Heart right ventricle (tissue), 16 donors: ENCODE measurements at regions not wholly inside any gene's neighbourhood (a gene's known extent, or its start where the extent isn't known, plus 50 kb on each side); places are given as distances from the start of the nearest gene placed in this dataset.

Experiments used
- ATAC-seq, 8 donors: fragments of 200-7000 bp; cut with Tn5 transposase; one replicate each; pipeline ENCODE4 v1.9.1; 2020; ENCODE audit warnings: mild to moderate bottlenecking in 8 of 8, moderate library complexity in 8 of 8, moderate number of reproducible peaks in 1 of 8
- DNase-seq, 2 donors: peaks; one replicate each; pipeline ENCODE4 v3.0.0-alpha.2; 2020
- H3K27ac ChIP-seq, 10 donors: fragments of 200-600 bp; sonication (generic) in 2 of 10; one replicate each; pipeline versions ENCODE4 v1.5.0 to v1.8.0; 2020 to 2022; ENCODE audit warnings: mild to moderate bottlenecking in 3 of 10
- H3K27me3 ChIP-seq, 7 donors: fragments of 200-600 bp; one replicate each; pipeline ENCODE4 v1.8.0; 2021 to 2022; ENCODE audit warnings: mild to moderate bottlenecking in 2 of 7
- H3K36me3 ChIP-seq, 9 donors: fragments of 200-600 bp; sonication (generic) in 1 of 9; one replicate each; pipeline versions ENCODE4 v1.5.0 to v1.8.0; 2020 to 2022; ENCODE audit warnings: mild to moderate bottlenecking in 2 of 9
- H3K4me1 ChIP-seq, 9 donors: fragments of 200-600 bp; sonication (generic) in 1 of 9; one replicate each; pipeline versions ENCODE4 v1.5.0 to v1.8.0; 2020 to 2022; ENCODE audit warnings: mild to moderate bottlenecking in 4 of 9
- H3K4me3 ChIP-seq, 10 donors: fragments of 200-600 bp; sonication (generic) in 2 of 10; one replicate each; pipeline versions ENCODE4 v1.5.0 to v1.8.0; 2020 to 2022; ENCODE audit warnings: mild to moderate bottlenecking in 7 of 10, moderate library complexity in 2 of 10
- H3K9me3 ChIP-seq, 11 donors: fragments of 200-600 bp in 10 of 11; sonication (generic) in 2 of 11; one replicate each; pipeline versions ENCODE4 v1.5.0 to v1.8.0; 2013 to 2022; ENCODE audit warnings: mild to moderate bottlenecking in 2 of 11, control low read depth in 1 of 11, moderate library complexity in 1 of 11
- WGBS, 2 donors: extraction: QIAGEN DNeasy Blood & Tissue Kit; methylation state at CpG; one replicate each; pipeline ENCODE4 v1.1.7; 2013; ENCODE audit warnings: inconsistent platforms in 1 of 2; 5-methylcytosine and 5-hydroxymethylcytosine counted together
- intact Hi-C, 10 donors: fragments of 100-400 bp; cut with DNase I; formaldehyde crosslinking; loops; one replicate each; pipeline versions ENCODE4 v1.11.1 to v1.14.2; 2022
- TF ChIP-seq, protein P1 (sequence below), 9 donors: fragments of 200-600 bp; sonication (generic) in 2 of 9; IDR thresholded peaks; one replicate each; pipeline versions ENCODE4 v1.5.0 to v1.8.0; 2021 to 2022; ENCODE audit warnings: antibody characterized with exemption in 9 of 9, mild to moderate bottlenecking in 5 of 9, moderate library complexity in 1 of 9
- donor health status: Arrhythmogenic right ventricular cardiomyopathy.
- donor health status: ischemic (EF 13 %, LVEDD 7.1; RV severe dilation, severe dysfunction).
- donor health status: healthy with polysubstance abuse.
- donor health status: DM: no; HTN: yes; CAD: no.
- donor health status: DM: no; HTN: no; CAD: no.
- donor health status: ischemic (EF 25% LVEDD 6.9; RV normal size, moderate dysfunction).
- donor health status: ischemic (EF 25% LVEDD 5.7; RV mildly dilated, moderate dysfunction).
- donor health status: healthy.
- donor health status: DM: yes; HTN: yes; CAD: no.
- donor health status: Ischemic cardiomyopathy.
- donor health status: ischemic (EF 35%, LVEDD 5.7; RV mildly dilated, moderate dysfunction).
- donor health status: nonischemic (EF 11% LVEDD 7.7; RV severe dilation, severe dysfunction).
- donor health status: DM: yes; HTN: yes; CAD: no.
- donor health status: PGD.
- donor health status: ischemic (EF 29% LVEDD 5.4; RV normal size, mild dysfunction).
- donor health status: nonischemic (EF 23%, LVEDD 6.1; RV moderate dilation, normal function).

DNA sequence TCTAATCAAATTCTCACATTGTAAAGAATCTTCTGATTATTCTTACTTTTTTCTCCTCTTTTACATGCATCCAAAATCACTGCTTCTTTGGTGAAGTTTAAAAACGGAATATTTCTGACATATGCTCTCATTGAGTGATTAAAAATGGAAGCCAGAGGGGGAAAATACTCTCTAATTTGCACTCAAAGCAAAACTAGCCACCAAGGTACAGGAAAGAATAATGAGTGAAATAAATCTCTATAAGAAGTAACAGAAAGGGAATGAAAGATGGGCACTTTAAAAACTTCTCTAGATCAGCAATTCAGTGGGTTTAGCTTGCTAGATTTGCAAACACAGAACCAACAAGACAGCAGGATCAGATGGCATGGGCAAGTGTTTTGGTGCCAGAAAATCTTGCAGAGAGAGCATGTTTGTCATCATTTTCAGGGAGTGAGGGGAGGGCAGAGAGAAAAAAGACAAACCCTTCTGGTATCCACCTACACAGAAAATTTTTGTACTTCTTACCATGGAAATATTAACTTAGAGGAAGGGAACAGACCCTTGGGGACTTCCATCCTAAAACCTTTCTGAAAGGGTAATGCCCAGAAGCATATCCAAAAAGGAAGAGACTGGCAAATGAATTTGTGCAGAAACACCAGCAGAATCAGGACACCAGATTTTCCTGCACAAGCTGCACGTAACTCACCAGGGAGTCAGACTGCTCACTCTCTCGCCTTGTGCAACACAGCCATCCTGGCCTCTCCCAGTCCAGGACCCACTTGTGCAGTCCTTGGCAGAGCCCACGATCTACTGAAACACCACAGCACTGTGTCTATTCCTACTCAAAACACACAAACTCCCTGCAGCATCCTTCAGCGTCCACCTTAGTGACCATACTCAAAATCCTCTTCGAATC is 270.2 kb upstream of the PRDM1 start:
- ATAC-seq, result no peak
- Histone ChIP-seq H3K4me1 (peaks cover 0 to 9% (median under 1%) of the 10 kb centered on the region in 9 donors), H3K9me3 (no peaks in the 10 kb centered on the region), H3K4me3 (no peak overlapping the region), H3K27me3 (peaks cover 0 to 6% (median 0%) of the 10 kb centered on the region in 7 donors), H3K27ac (no peak overlapping the region), H3K36me3 (no peaks in the 10 kb centered on the region)
- no peak for DNase-seq
- TF ChIP-seq, protein P1, sequence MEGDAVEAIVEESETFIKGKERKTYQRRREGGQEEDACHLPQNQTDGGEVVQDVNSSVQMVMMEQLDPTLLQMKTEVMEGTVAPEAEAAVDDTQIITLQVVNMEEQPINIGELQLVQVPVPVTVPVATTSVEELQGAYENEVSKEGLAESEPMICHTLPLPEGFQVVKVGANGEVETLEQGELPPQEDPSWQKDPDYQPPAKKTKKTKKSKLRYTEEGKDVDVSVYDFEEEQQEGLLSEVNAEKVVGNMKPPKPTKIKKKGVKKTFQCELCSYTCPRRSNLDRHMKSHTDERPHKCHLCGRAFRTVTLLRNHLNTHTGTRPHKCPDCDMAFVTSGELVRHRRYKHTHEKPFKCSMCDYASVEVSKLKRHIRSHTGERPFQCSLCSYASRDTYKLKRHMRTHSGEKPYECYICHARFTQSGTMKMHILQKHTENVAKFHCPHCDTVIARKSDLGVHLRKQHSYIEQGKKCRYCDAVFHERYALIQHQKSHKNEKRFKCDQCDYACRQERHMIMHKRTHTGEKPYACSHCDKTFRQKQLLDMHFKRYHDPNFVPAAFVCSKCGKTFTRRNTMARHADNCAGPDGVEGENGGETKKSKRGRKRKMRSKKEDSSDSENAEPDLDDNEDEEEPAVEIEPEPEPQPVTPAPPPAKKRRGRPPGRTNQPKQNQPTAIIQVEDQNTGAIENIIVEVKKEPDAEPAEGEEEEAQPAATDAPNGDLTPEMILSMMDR (IDR thresholded peaks at IDR 0.05), result no peak
- WGBS, 2 donors, result 83 to 84% methylated on average over 6 of the region's 6 CpGs
- intact Hi-C loops, result no loop called here

- no peaks in the 10 kb centered on the region for H3K9me3 ChIP-seq
- ATAC-seq (no peak), DNase-seq (no peak)
- peaks cover 0 to 6% (median 0%) of the 10 kb centered on the region in 7 donors for H3K27me3 ChIP-seq
- no peak overlapping the region for H3K27ac ChIP-seq
- intact Hi-C loops, result no loop called here
- 94% methylated on average over 3 of the region's 3 CpGs for WGBS, 2 donors
- H3K4me1 ChIP-seq, result peaks cover 0 to 16% (median 10%) of the 10 kb centered on the region in 9 donors
- H3K4me3 ChIP-seq, result no peak overlapping the region
- H3K36me3 ChIP-seq, result no peaks in the 10 kb centered on the region
- TF ChIP-seq, protein P1 (IDR thresholded peaks at IDR 0.05), result no peak
These were observed 271.2 kb upstream of the PRDM1 start for GRCh38 chr6:105814745-105815536.

DNA sequence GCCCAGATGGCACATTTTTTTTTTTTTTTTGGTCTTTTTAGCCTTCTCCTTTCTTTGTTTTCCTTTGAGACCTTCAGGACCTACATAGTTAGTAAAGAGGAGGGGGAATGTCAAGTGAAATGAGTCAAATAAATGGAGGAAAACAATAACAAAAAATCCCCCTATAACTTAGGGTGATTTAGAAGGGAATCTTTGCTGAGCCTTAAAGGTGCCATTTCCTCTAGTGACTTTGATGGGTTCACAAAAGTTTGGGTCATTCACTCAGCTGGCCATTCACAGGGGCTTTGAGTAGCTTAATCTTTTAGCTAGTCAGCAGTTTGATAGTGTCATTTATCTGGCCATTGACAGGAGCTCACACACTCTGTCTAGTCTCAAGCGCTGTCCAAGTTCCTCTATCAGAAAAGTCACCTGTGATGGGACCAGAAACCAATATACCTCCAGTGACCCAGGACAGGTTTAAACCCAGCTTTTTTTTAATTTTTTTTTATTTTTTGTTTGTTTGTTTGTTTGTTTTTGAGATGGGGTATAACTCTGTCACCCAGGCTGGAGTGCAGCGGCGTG is 275.1 kb upstream of the PRDM1 start:
- Histone ChIP-seq H3K4me3 (no peak overlapping the region), H3K36me3 (no peaks in the 10 kb centered on the region), H3K9me3 (no peaks in the 10 kb centered on the region), H3K27ac (peak overlapping the region in 3 of 10 donors; percentile 7 to 46 (median 17)), H3K27me3 (peaks cover 0 to 6% (median 0%) of the 10 kb centered on the region in 7 donors), H3K4me1 (peaks cover 0 to 25% (median 17%) of the 10 kb centered on the region in 9 donors)
- DNase-seq, result no peak
- ATAC-seq, result no peak
- TF ChIP-seq, protein P1 (IDR thresholded peaks at IDR 0.05), result no peak
- intact Hi-C loops, result no loop called here
- 89 to 95% methylated on average over 3 of the region's 3 CpGs for WGBS, 2 donors
